ENCODE measurements at regions not wholly inside any gene's neighbourhood (a gene's known extent, or its start where the extent isn't known, plus 50 kb on each side); places are given as distances from the start of the nearest gene placed in this dataset.
"Not testable (repeated sequence)": the region's sequence is repeated elsewhere in the genome, so short reads cannot be mapped to it uniquely, and the experiment has no call there.

GRCh38 chr2:91917602-91918001, 2953.6 kb upstream of the TEKT4 start:
- TF ChIP-seq, protein P1, sequence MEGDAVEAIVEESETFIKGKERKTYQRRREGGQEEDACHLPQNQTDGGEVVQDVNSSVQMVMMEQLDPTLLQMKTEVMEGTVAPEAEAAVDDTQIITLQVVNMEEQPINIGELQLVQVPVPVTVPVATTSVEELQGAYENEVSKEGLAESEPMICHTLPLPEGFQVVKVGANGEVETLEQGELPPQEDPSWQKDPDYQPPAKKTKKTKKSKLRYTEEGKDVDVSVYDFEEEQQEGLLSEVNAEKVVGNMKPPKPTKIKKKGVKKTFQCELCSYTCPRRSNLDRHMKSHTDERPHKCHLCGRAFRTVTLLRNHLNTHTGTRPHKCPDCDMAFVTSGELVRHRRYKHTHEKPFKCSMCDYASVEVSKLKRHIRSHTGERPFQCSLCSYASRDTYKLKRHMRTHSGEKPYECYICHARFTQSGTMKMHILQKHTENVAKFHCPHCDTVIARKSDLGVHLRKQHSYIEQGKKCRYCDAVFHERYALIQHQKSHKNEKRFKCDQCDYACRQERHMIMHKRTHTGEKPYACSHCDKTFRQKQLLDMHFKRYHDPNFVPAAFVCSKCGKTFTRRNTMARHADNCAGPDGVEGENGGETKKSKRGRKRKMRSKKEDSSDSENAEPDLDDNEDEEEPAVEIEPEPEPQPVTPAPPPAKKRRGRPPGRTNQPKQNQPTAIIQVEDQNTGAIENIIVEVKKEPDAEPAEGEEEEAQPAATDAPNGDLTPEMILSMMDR (conservative IDR thresholded peaks at IDR 0.05 in 1 of 2, IDR thresholded peaks at IDR 0.05 in 1 of 2; ENCODE audit: low read depth in 1 of 2, low read length in 2 of 2) = not testable (repeated sequence)
- not testable (repeated sequence) for TF ChIP-seq EZH2 (IDR thresholded peaks at IDR 0.05; ENCODE audit: low read length, missing control alignments)
